HG02943 (cell line): ENCODE measurements at regions not wholly inside any gene's neighbourhood (a gene's known extent, or its start where the extent isn't known, plus 50 kb on each side); places are given as distances from the start of the nearest gene placed in this dataset.

Experiments
- ATAC-seq: cut with Tn5 transposase; IDR thresholded peaks from one replicate; pipeline ENCODE4 v1.9.1; 2021; ENCODE audit warnings: mild to moderate bottlenecking, low read depth, moderate library complexity; ENCODE audit not compliant: unreplicated experiment

- ATAC-seq: no peak
These were observed 382.5 kb downstream of the CYLC2 start for GRCh38 chr9:103377667-103378066.

GRCh38 chr9:103397868-103398600, 402.9 kb downstream of the CYLC2 start:
- peak; percentile 86 for ATAC-seq

GRCh38 chr9:103399535-103399934, 404.4 kb downstream of the CYLC2 start:
- ATAC-seq: no peak

GRCh38 chr9:103407260-103407659, 412.1 kb downstream of the CYLC2 start:
- ATAC-seq: no peak

- no peak for ATAC-seq
These were observed 414.9 kb downstream of the CYLC2 start for GRCh38 chr9:103410059-103410458.

- ATAC-seq: no peak
These were observed 432.6 kb downstream of the CYLC2 start for GRCh38 chr9:103427696-103428095.

- no peak for ATAC-seq
These were observed 435.3 kb downstream of the CYLC2 start for GRCh38 chr9:103430469-103430868.

- no peak for ATAC-seq
These were observed 436.7 kb downstream of the CYLC2 start for GRCh38 chr9:103431809-103432208.

GRCh38 chr9:103444176-103444575, 449.0 kb downstream of the CYLC2 start:
- no peak for ATAC-seq

GRCh38 chr9:103458826-103459225, 463.7 kb downstream of the CYLC2 start:
- ATAC-seq: no peak

- ATAC-seq: no peak
These were observed 476.1 kb downstream of the CYLC2 start for GRCh38 chr9:103471241-103471640.

- ATAC-seq: no peak
These were observed 479.0 kb downstream of the CYLC2 start for GRCh38 chr9:103474156-103474555.

- no peak for ATAC-seq
These were observed 488.5 kb downstream of the CYLC2 start for GRCh38 chr9:103483471-103484096.

GRCh38 chr9:103485138-103485537, 490.0 kb downstream of the CYLC2 start:
- no peak for ATAC-seq

- ATAC-seq: no peak
These were observed 519.6 kb downstream of the CYLC2 start for GRCh38 chr9:103514767-103515166.

GRCh38 chr9:103522409-103522808, 527.3 kb downstream of the CYLC2 start:
- ATAC-seq: no peak

GRCh38 chr9:103530934-103531333, 535.8 kb downstream of the CYLC2 start:
- ATAC-seq: no peak

GRCh38 chr9:103533318-103533717, 538.2 kb downstream of the CYLC2 start:
- no peak for ATAC-seq

GRCh38 chr9:103537426-103537825, 542.3 kb downstream of the CYLC2 start:
- no peak for ATAC-seq

GRCh38 chr9:103545260-103545659, 548.8 kb upstream of the SMC2 start:
- ATAC-seq: no peak

- ATAC-seq: no peak
These were observed 541.4 kb upstream of the SMC2 start for GRCh38 chr9:103552712-103553111.

GRCh38 chr9:103574056-103574455, 520.1 kb upstream of the SMC2 start:
- no peak for ATAC-seq
